GM21423 (cell line): ENCODE measurements at regions not wholly inside any gene's neighbourhood (a gene's known extent, or its start where the extent isn't known, plus 50 kb on each side); places are given as distances from the start of the nearest gene placed in this dataset.

Source experiments
- ATAC-seq: cut with Tn5 transposase; IDR thresholded peaks from one replicate; pipeline ENCODE4 v1.9.1; 2021; ENCODE audit warnings: mild to moderate bottlenecking, moderate library complexity; ENCODE audit not compliant: unreplicated experiment

GRCh38 chr6:164337024-164337924 is 922.8 kb downstream of the QKI start:
- no peak for ATAC-seq

GRCh38 chr6:164336455-164336854 is 921.9 kb downstream of the QKI start:
- no peak for ATAC-seq

GRCh38 chr6:164331026-164331425 is 916.5 kb downstream of the QKI start:
- ATAC-seq = no peak

- no peak for ATAC-seq
Observed at GRCh38 chr6:164325168-164325567, 910.6 kb downstream of the QKI start.

GRCh38 chr6:164322533-164322932 is 908.0 kb downstream of the QKI start:
- ATAC-seq = no peak

GRCh38 chr6:164321297-164321696 is 906.8 kb downstream of the QKI start:
- no peak for ATAC-seq

GRCh38 chr6:164315376-164315775 is 900.9 kb downstream of the QKI start:
- no peak for ATAC-seq

- ATAC-seq = no peak
Observed at GRCh38 chr6:164308339-164308738, 893.8 kb downstream of the QKI start.

GRCh38 chr6:164303102-164303964 is 888.8 kb downstream of the QKI start:
- no peak for ATAC-seq

GRCh38 chr6:164296411-164296810 is 881.9 kb downstream of the QKI start:
- no peak for ATAC-seq

- no peak for ATAC-seq
Observed at GRCh38 chr6:164294047-164294784, 879.7 kb downstream of the QKI start.

- no peak for ATAC-seq
Observed at GRCh38 chr6:164291224-164291623, 876.7 kb downstream of the QKI start.

GRCh38 chr6:164290101-164290500 is 875.6 kb downstream of the QKI start:
- no peak for ATAC-seq

GRCh38 chr6:164286011-164286410 is 871.5 kb downstream of the QKI start:
- ATAC-seq = no peak

- no peak for ATAC-seq
Observed at GRCh38 chr6:164283574-164283973, 869.1 kb downstream of the QKI start.

GRCh38 chr6:164276211-164276610 is 861.7 kb downstream of the QKI start:
- no peak for ATAC-seq

- ATAC-seq = no peak
Observed at GRCh38 chr6:164275773-164276172, 861.3 kb downstream of the QKI start.

- no peak for ATAC-seq
Observed at GRCh38 chr6:164274493-164274892, 860.0 kb downstream of the QKI start.

- ATAC-seq = no peak
Observed at GRCh38 chr6:164273491-164273890, 859.0 kb downstream of the QKI start.

- ATAC-seq = no peak
Observed at GRCh38 chr6:164266851-164267250, 852.3 kb downstream of the QKI start.

GRCh38 chr6:164262348-164262747 is 847.8 kb downstream of the QKI start:
- no peak for ATAC-seq
